Panc1 (cell line): ENCODE measurements at regions not wholly inside any gene's neighbourhood (a gene's known extent, or its start where the extent isn't known, plus 50 kb on each side); places are given as distances from the start of the nearest gene placed in this dataset.

ENCODE experiments used
- ATAC-seq: fragments of 200-7000 bp; cut with Tn5 transposase; 2 replicates; pipeline ENCODE4 v1.9.1; 2020; ENCODE audit warnings: mild to moderate bottlenecking, moderate library complexity
- BruUV-seq: library from RNA; stranded (reverse); fragments of 400-500 nt; replicated peaks from 2 replicates; lab custom pipeline; 2021; lab: Mats Ljungman, UMichigan
- CTCF ChIA-PET: fragments of 300-600 bp; sonication (Branson Sonifier 250); formaldehyde crosslinking; loops from one replicate; lab custom pipeline; 2022; ENCODE audit warnings: antibody characterized with exemption; lab: Charles Lee
- POLR2A ChIA-PET: fragments of 300-600 bp; sonication (Branson Sonifier 250); formaldehyde crosslinking; loops from one replicate; lab custom pipeline; 2022; ENCODE audit warnings: antibody characterized with exemption; lab: Charles Lee
- DNase-seq: peaks from one replicate; pipeline ENCODE4 v3.0.0-alpha.2; 2010; ENCODE audit warnings: low read depth, low spot score
- H3K27ac ChIP-seq: 2 replicates; pipeline ENCODE4 v1.5.1; 2011; ENCODE audit warnings: mild to moderate bottlenecking, low read length, inconsistent platforms
- H3K27me3 ChIP-seq: fragments of 200-500 bp; sonication (Bioruptor generic); 2 replicates; pipeline ENCODE4 v1.6.0; 2014; ENCODE audit warnings: low read length, inconsistent platforms; ENCODE audit not compliant: control insufficient read depth, insufficient read depth
- H3K36me3 ChIP-seq: fragments of 200-500 bp; sonication (Bioruptor generic); 2 replicates; pipeline ENCODE4 v1.5.1; 2014; ENCODE audit warnings: inconsistent platforms, mild to moderate bottlenecking, low read length, moderate library complexity; ENCODE audit not compliant: control insufficient read depth, insufficient read depth
- H3K4me1 ChIP-seq: 2 replicates; pipeline ENCODE4 v1.5.1; 2011; ENCODE audit warnings: inconsistent platforms, mild to moderate bottlenecking, low read length, moderate library complexity; ENCODE audit not compliant: control insufficient read depth, insufficient read depth
- H3K4me3 ChIP-seq, 2 experiments: 2 replicates each; pipeline ENCODE4 v1.5.1; 2011 to 2012; ENCODE audit warnings: low read depth in 2 of 2, low read length in 2 of 2, mild to moderate bottlenecking in 2 of 2, inconsistent platforms in 1 of 2, moderate library complexity in 1 of 2
- H3K9me3 ChIP-seq: fragments of 200-500 bp; sonication (Bioruptor generic); 2 replicates; pipeline ENCODE4 v1.5.1; 2014; ENCODE audit warnings: low read depth, mild to moderate bottlenecking, inconsistent platforms, low read length, moderate library complexity; ENCODE audit not compliant: control insufficient read depth, insufficient read depth
- POLR2AphosphoS5 ChIP-seq: IDR thresholded peaks from 2 replicates; pipeline ENCODE4 v1.6.1; 2012; ENCODE audit warnings: mild to moderate bottlenecking, low read depth, low read length, moderate library complexity
- REST ChIP-seq, 2 experiments: IDR thresholded peaks; 2 replicates each; pipeline ENCODE4 v1.6.1; 2011 to 2012; ENCODE audit warnings: low read depth in 2 of 2, control low read depth in 1 of 2, low read length in 1 of 2, mild to moderate bottlenecking in 1 of 2, moderate library complexity in 1 of 2; ENCODE audit not compliant: insufficient read depth in 1 of 2
- SIN3A ChIP-seq: IDR thresholded peaks from 2 replicates; pipeline ENCODE4 v1.6.1; 2012; ENCODE audit warnings: low read depth, mild to moderate bottlenecking, low read length, moderate library complexity, borderline replicate concordance; ENCODE audit not compliant: insufficient read depth
- TCF7L2 ChIP-seq: IDR thresholded peaks from 2 replicates; pipeline ENCODE4 v1.6.1; 2011; ENCODE audit warnings: mild to moderate bottlenecking, low read depth, low read length, inconsistent platforms
- in situ Hi-C: cut with HindIII; loops from 2 replicates; pipeline ENCODE4 v1.10.0; 2016; ENCODE audit warnings: low sequenced_read_pairs, low pct_unique_long_range_greater_than_20kb
- intact Hi-C: fragments of 100-400 bp; cut with micrococcal nuclease; formaldehyde crosslinking; loops from one replicate; pipeline ENCODE4 v1.10.0; 2022; ENCODE audit not compliant: unreplicated experiment
- TF ChIP-seq, protein P1 (sequence below): fragments of 450-650 bp; IDR thresholded peaks from 2 replicates; pipeline ENCODE4 v1.5.1; 2017; ENCODE audit warnings: mild to moderate bottlenecking

DNA sequence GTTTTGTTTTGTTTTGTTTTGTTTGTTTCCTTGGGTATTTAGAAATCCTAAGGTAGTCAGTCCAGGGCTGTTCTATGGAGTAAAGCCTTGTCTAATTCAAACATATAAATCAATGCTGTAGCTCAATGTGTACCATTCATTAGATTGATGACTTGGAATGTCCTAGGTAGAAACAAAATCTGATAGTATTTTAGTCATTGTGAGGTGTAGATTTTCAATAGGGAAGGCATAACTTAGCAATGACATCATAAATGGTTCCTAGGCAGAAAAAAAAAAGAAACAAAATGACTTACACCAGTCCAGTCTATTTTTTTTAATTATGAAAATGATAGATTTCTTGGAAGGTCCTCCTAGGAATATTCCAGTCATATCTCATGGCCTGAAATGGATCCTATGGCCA, 189.9 kb downstream of the SPRY2 start:
- in situ Hi-C loops = no loop called here
- Histone ChIP-seq H3K9me3 (no peaks in the 10 kb centered on the region), H3K27ac (no peak overlapping the region), H3K36me3 (no peaks in the 10 kb centered on the region), H3K27me3 (no peaks in the 10 kb centered on the region), H3K4me1 (no peaks in the 10 kb centered on the region), H3K4me3 (no peak overlapping the region)
- DNase-seq (no peak), ATAC-seq (no peak)
- ChIA-PET CTCF (no interaction called here), POLR2A (no interaction called here)
- no TSS peak for BruUV-seq
- no peak for TF ChIP-seq REST (IDR thresholded peaks at IDR 0.05; ENCODE audit: insufficient read depth in 1 of 2, low read depth in 2 of 2, low read length in 1 of 2)
- TF ChIP-seq SIN3A = no peak
- TF ChIP-seq, protein P1, sequence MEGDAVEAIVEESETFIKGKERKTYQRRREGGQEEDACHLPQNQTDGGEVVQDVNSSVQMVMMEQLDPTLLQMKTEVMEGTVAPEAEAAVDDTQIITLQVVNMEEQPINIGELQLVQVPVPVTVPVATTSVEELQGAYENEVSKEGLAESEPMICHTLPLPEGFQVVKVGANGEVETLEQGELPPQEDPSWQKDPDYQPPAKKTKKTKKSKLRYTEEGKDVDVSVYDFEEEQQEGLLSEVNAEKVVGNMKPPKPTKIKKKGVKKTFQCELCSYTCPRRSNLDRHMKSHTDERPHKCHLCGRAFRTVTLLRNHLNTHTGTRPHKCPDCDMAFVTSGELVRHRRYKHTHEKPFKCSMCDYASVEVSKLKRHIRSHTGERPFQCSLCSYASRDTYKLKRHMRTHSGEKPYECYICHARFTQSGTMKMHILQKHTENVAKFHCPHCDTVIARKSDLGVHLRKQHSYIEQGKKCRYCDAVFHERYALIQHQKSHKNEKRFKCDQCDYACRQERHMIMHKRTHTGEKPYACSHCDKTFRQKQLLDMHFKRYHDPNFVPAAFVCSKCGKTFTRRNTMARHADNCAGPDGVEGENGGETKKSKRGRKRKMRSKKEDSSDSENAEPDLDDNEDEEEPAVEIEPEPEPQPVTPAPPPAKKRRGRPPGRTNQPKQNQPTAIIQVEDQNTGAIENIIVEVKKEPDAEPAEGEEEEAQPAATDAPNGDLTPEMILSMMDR = no peak
- TF ChIP-seq TCF7L2 = no peak
- TF ChIP-seq POLR2AphosphoS5 = no peak
- intact Hi-C loops = no loop called here

DNA sequence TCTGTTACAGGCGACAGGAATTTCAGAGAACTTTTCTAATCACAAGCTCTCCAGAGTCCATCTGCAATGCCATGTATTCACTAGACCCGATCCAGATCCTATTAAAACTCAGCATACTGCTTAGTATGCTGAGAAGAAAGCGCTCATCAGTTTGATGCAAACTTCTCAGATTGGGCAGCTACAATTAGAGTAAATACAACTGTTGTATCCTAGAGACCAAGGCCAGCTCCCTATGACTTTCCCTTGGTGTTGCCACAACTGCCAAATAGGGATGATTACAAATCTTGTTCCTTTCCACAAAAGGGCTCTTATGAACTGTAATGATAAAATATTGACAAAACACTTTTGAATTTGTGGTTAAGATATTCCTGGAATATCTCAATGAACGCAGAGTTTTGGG, 191.2 kb downstream of the SPRY2 start:
- BruUV-seq = no TSS peak
- DNase-seq (no peak), ATAC-seq (no peak)
- ChIA-PET POLR2A (interaction anchor here (0.6 kb wide), 1 partner anchor 76 kb away, joined by 3 read pairs; no protein-coding TSS in a partner anchor), CTCF (no interaction called here)
- Histone ChIP-seq H3K27me3 (no peaks in the 10 kb centered on the region), H3K4me3 (no peak overlapping the region), H3K36me3 (no peaks in the 10 kb centered on the region), H3K9me3 (no peaks in the 10 kb centered on the region), H3K4me1 (no peaks in the 10 kb centered on the region), H3K27ac (no peak overlapping the region)
- in situ Hi-C loops = no loop called here
- TF ChIP-seq POLR2AphosphoS5 (no peak), REST (IDR thresholded peaks at IDR 0.05; ENCODE audit: insufficient read depth in 1 of 2, low read depth in 2 of 2, low read length in 1 of 2) (no peak), SIN3A (no peak), TCF7L2 (no peak)
- TF ChIP-seq, protein P1 = no peak
- intact Hi-C loops = no loop called here
